ENCODE measurements at regions not wholly inside any gene's neighbourhood (a gene's known extent, or its start where the extent isn't known, plus 50 kb on each side); places are given as distances from the start of the nearest gene placed in this dataset.
"Not testable (repeated sequence)": the region's sequence is repeated elsewhere in the genome, so short reads cannot be mapped to it uniquely, and the experiment has no call there.

GRCh38 chr22:22946131-22946530 is 58.5 kb downstream of the IGLL5 start:
- DNase-seq, result no peak

- no peak for DNase-seq
These were observed 61.3 kb downstream of the IGLL5 start for GRCh38 chr22:22948651-22949571.

GRCh38 chr22:22949953-22950352 is 62.3 kb downstream of the IGLL5 start:
- no peak for DNase-seq

GRCh38 chr22:22951035-22951434 is 63.4 kb downstream of the IGLL5 start:
- no peak for DNase-seq

- no peak for DNase-seq
These were observed 65.1 kb downstream of the IGLL5 start for GRCh38 chr22:22952531-22953280.

- no peak for DNase-seq
These were observed 66.2 kb downstream of the IGLL5 start for GRCh38 chr22:22953791-22954190.

- DNase-seq, result peak; percentile 9
These were observed 67.0 kb downstream of the IGLL5 start for GRCh38 chr22:22954656-22955055.

- no peak for DNase-seq
These were observed 67.7 kb downstream of the IGLL5 start for GRCh38 chr22:22955276-22955798.

GRCh38 chr22:22955866-22956535 is 68.4 kb downstream of the IGLL5 start:
- peak; percentile 44 for DNase-seq

- no peak for DNase-seq
These were observed 69.5 kb downstream of the IGLL5 start for GRCh38 chr22:22957090-22957489.

GRCh38 chr22:22958621-22959020 is 71.0 kb downstream of the IGLL5 start:
- DNase-seq, result no peak

- peak; percentile 80 for DNase-seq
These were observed 71.7 kb downstream of the IGLL5 start for GRCh38 chr22:22959147-22959827.

- DNase-seq, result no peak
These were observed 72.7 kb downstream of the IGLL5 start for GRCh38 chr22:22960307-22960706.

GRCh38 chr22:22961574-22961973 is 74.0 kb downstream of the IGLL5 start:
- DNase-seq, result no peak

- no peak for DNase-seq
These were observed 80.8 kb downstream of the IGLL5 start for GRCh38 chr22:22968366-22968765.

GRCh38 chr22:22972605-22973004 is 85.0 kb downstream of the IGLL5 start:
- DNase-seq, result not testable (repeated sequence)

GRCh38 chr22:22973336-22973735 is 85.7 kb downstream of the IGLL5 start:
- DNase-seq, result no peak

- no peak for DNase-seq
These were observed 86.5 kb downstream of the IGLL5 start for GRCh38 chr22:22974156-22974555.

- peak; percentile 50 for DNase-seq
These were observed 87.4 kb downstream of the IGLL5 start for GRCh38 chr22:22974795-22975580.

GRCh38 chr22:22976033-22976922 is 88.7 kb downstream of the IGLL5 start:
- DNase-seq, result no peak

Data from NCI-H1694 (cell line).